HG03575 (cell line): ENCODE measurements at regions not wholly inside any gene's neighbourhood (a gene's known extent, or its start where the extent isn't known, plus 50 kb on each side); places are given as distances from the start of the nearest gene placed in this dataset.

ENCODE experiments used
- ATAC-seq: cut with Tn5 transposase; IDR thresholded peaks from one replicate; pipeline ENCODE4 v1.9.1; 2021; ENCODE audit not compliant: unreplicated experiment, insufficient number of reproducible peaks, low FRiP score; ENCODE audit errors: extremely low read depth

DNA sequence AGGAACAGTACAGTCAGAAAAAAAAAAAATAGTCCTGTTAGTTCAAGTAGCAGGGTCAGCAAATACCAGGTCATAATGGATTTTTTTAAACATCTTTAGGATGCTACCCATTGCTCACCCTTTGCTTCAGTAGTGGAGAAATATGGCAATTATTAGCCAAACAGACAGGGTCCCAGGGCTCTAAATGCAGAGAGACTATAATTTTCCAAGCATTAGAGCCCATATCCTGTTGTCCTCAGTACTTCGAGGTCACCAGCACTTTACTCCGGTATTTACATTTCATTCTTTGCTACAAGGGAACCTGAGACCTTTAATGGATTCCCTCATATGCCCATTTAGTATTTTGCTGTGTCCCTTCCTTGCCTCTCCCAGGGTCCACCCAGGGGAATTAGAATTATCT is 1562.9 kb upstream of the TENM3 start:
- ATAC-seq: no peak

DNA sequence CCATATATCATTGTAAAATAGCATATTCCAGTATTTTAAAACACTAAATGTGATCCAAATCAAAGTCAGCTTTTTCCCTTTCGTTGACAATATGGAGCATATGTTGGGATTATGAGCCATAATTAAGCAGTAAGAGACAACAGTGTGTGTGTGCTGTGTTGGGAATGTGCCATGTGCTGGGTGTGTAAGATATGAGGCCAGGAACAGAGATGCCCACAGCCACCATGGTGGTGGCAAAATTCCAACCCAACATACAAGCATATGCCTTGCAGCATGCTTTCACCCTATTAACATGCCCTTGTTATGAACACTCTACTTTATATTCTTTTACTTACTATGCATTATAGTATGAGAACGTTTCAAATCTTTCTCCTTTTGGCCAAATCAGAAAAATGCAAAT is 1560.4 kb upstream of the TENM3 start:
- no peak for ATAC-seq

DNA sequence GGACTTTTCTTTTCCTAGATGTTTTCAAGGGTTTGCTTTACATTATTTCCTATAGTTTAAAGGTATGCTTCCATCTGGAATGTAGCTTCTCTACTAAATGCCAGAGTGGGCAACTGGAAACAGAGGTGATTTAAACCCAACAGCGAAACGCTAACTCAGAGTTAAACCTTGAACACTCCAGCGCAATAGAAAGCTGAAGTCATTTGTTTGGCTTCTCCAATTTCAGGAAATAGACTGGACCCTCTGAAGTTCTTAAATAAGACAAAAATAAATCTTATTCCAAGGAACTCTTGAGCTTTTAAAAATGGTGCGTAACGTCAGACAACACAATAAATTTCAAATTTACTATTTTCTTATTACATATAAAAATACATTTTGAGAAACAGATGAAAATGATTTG is 1560.0 kb upstream of the TENM3 start:
- ATAC-seq: no peak

DNA sequence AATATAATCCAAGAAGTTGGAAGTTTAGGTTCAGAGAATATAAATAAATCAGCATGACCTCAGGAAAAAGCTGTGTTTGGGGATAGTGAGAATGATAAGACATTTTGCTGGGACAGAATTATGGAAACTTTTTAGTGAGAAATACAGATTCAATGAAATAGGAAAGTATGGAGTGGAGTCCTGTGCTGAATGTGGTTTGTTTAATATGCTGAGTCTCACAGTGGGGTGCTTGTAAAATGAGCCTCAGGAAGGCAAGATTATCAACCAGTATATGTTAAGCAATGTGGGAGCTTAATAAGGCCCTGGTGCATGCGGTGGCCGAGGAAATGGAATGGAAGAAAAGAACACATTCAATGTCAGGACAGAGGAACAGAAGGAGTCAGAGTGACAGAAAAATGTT is 1554.7 kb upstream of the TENM3 start:
- ATAC-seq: no peak

DNA sequence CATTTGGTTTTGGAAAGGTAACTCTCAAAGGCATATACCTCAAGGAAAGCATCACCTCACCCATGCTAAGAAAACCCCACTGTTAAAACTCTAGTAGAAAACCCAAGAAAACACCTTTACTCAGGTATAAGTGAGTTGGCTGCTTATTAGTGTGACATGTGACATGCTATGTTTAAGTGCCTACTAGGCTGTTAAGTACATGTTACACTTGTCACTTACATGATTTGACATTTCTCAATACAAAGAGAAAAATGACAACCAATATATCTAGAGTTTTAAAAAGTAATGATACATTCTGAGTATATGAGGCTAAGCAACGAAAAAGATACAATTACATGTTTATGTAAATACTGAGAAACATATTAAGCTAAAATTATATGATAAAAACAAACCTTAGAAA is 1548.3 kb upstream of the TENM3 start:
- ATAC-seq: no peak

DNA sequence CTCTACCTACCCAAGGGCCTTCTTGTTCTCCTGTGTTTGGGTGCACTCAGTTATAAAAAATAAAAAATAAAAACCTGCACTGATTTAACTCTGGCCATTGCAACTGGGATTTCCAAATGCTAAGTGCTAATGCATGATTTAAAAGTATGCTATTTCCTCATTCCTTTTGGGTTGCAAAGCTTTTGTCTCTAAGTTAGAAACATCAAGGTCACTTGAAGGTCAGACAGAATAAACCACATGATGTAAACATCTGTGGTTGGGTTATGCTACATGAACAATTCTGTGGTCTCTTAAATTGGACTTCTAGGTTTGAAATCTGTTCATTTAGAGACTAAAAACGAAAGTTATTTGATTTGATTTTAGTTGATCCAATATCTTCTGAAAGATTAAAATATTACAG is 1547.4 kb upstream of the TENM3 start:
- ATAC-seq: no peak

DNA sequence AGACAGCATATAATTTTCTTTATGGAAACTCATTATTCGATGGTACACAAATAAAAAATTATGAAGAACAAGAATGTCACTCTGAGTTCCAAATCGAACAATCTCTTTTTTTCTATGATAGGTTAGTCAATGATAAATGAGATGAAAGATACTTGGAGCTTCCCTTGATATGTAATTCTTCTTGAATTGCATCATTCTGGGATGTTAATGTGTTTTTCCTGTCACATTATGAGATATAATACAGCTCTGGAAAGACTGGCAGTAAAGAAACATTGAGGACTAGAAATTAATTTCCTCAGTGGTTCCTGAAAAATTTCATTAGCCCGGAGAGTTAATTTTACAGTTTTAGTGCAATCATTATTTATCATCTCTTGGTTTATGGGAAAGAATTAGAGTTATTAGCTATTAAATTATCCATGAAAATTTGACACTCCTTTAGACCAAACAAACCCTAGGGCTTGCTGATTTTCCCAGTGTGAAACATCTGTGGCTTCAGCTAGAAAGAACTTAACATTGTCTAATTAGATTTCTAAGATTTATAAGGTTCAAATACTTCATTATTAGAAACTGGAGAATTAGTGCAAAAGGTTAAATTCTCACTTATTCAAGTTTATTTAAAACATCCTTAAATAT is 1546.6 kb upstream of the TENM3 start:
- ATAC-seq: no peak

DNA sequence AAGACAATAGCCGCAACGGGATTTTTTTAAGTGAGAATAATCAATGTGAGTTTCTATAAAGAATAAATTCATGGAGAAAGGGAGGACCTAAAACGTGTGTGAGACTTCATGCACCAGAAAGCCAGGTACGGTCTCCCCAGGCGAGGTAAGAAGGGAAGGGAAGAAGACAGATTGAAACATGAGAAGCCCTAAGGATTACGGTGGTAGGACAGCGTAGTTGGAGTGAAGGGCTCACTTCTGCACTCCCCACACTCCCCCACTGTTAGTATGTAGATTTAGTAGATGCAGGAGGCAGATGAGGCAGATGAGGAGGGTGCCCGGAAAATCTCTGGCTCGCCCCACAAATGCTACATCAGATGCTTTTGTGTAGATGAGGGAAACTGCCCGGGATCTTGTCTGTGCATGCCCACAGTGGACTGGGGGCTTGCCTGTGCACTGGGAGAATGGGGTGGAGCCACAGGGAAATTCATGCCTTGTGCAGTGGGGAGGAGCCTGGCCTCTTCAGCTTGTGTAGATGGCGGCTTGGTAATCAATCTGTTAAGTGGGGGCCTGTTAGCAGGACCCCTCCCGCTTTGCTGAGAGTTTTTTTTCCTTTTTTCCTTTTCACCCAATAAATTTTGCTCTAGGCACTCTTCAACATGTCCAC is 1544.5 kb upstream of the TENM3 start:
- ATAC-seq: no peak

DNA sequence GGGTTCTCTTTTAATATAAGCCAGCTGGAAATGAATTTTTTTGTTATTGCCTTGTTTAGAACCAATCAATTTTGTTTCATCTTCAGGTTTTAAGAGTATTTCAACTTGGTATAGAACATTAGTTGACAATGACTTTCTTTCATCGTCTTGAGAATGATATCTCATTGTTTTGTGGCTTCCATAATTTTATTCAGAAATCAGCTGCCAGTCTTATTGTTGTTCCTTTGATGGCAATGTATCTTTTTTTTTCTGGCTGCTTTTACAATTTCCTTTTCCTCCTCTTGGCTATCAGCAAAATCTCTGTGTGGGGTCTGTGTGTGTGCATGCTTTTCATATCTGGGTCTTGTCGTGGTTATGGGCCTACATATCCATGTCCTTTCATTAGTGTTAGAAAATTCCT is 1536.4 kb upstream of the TENM3 start:
- no peak for ATAC-seq

DNA sequence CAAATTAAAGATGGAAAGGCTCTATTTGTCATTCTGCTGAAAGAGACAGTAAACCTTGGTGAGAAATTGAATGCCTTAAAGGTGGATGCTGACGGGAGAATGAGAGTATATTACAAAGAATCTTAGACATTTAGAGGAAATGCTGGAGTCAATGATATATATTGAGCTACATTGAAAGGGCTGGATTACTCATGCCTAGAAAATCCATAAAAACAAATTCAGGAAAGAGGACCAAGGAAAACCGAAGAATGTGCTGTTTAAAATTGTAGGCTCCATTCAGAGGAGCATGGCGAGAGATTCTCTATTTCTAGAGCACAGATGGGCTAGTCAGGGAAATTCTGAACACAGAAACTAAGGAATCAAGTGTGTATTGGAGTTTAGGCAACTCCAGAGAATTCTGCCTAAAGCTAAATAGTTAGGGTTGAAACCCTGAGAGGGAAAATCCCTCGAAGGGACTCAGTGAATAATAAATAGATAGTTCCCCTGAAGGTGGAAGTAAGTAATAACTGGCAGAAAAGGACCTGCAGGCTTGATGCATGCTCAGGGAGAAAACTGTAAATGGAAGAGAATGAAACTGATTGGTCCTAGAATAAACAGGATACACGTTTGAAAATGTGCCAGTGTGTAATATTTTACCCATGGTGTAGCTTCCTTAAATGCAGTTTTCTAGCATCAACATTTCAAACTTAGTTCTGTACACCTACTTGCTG is 1532.4 kb upstream of the TENM3 start:
- ATAC-seq: no peak

DNA sequence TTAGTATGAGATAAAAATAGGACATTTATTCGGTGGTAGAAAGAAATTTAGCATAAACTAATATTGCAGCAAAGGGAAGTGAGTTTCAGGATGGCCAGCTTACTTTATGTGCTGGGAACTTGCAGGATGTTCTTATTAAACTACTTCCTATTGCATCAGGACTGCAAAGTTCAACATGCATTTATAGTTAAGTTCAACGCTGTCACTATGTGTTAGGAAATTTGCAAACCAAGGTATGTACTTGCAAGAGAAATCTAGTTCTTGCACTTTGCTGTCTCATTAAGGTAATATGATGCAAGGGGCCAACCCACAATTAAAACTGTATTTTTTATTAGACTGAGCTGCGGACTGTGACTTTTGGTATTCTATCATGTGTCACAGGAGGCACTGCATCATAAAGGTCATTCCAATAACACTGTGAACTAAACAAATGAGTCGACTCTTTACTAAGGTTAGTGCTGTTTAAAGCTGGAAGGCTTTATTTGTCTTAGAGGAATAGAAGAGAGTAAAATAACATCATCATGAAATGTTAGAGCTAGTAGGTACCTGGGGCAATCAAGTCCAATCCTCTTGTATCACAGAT is 1525.7 kb upstream of the TENM3 start:
- no peak for ATAC-seq

DNA sequence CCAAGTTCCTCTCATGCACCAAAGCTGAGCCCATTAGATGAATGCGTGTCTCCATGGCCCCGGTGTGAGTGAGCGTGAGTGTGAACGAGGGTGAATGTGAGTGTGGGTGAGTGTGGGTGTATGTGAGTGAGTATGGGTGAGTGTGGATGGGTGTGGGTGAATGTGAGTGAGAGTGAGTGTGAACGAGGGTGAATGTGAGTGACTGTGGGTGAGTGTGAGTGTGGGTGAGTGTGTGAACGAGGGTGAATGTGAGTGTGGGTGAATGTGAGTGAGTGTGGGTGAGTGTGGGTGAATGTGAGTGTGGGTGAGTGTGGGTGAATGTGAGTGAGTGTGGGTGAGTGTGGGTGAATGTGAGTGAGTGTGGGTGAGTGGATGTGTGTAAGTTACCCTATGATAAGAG is 1521.8 kb upstream of the TENM3 start:
- no peak for ATAC-seq

DNA sequence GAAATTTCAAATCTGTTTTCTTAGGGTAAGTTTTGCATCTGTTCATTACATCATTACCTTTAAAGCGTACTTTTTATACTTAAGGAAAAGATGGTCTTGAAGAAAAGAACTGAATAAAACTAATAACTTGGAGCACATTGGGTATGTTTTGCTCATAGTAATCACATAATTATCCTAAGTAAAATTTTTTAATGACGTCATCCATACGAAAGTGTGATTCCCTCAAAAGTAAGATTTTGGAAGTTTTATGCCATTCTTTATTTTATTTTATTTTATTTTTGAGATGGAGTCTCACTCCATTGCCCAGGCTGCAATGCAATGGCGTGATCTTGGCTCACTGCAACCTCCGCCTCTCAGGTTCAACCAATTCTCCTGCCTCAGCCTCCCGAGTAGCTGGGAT is 1516.6 kb upstream of the TENM3 start:
- no peak for ATAC-seq

DNA sequence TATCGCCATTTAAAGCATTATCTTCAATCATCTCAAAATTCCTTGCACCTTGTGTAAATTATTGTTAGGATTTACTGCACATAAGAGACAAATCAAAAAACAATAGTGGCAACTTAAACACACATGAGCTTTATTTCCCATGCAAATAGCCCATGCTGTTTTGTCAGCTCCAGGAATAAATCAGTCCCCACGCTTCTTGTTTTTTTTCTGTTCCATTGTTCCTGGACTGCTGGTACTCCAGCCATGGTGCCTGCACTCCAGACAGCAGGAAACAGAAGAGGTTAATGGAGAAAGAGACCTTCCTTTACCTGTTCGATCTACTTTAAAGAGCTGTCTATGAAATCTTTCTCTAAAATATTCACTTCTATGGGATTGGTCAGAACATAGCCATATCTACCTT is 1515.7 kb upstream of the TENM3 start:
- ATAC-seq: no peak

DNA sequence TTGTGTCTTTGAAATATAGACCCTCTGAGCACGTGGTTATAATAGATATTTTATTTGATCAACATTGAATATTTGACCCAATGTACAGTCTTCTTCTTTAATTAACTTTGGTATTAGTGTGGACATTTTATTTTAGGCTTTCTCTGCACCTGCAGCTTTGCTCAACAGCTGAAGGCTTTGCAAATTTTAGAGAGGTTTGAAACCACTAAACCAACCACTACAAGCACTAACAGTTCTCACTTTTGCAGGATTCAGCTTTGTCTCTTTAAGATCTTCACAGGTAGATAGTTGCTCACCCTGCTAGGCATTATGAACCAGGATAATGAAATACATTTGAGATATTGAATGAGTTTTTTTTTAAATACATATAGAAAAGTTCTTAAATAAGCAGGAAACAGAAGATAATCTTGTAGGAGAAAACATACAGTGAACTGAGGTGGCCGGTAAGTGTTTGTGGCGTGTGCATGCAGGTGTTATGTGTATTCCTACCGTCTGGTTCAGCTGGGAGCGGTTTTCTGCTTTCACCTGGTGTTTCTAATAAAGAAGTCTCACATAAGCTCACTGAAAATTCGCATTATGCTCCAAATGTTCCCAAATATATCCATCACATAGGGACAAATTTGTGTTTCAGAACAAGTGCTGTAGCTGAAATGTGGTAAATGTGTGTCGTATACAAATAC is 1508.3 kb upstream of the TENM3 start:
- ATAC-seq: no peak

DNA sequence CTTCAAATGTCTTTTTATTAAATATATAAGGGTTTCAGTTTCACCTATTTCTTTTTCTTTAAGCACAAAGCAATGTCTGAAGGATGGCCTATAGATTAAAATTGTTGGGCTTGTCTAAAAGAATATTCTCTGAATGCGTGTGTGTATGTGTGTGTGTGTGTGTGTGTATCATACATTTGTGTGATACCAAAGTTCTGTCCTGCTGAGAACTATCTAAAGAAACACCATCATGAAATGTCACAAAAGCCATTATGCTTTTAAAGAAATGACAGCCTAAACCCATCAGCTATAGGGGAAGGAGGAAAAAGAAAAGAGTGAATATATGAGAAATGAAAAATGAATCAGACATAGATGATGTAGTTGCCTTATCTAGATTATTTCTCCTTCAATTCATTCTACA is 1501.5 kb upstream of the TENM3 start:
- ATAC-seq: no peak

DNA sequence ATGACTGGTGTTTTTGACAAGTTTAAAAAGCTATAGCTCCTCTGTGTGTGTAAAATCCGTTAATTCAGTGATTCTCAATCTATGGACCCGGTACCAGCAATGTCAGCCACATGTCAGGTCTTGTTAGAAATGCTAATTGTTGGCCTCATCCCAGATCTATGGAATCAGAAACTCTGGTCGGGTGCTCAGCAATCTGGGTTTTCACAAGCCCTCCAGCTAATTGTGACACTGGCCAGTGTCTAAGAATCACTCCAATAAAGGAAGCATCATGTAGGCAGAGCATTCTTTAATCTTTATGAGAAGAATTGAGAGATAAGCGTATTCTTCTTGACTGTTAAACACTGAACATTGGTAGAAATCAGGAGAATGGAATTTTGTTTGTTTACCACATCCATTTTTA is 1498.2 kb upstream of the TENM3 start:
- no peak for ATAC-seq

DNA sequence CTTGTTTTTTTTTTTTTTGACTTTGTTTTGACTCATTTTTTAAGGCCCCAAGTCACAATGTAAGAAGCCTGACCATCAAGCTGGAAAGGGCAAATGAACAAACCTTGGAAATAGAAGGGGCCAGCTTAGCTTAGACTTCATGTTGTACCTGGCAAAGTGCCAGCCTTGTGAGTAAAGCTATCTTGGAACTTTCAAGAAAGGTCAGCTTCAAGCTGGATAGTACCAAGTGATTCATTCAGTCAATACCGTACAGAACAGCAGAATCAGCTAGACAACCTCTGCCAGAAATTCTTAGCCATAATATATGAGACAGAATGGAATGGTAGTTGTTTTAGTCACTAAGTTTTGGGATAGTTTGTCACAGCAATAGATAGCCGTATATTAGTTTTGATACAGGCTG is 1492.2 kb upstream of the TENM3 start:
- ATAC-seq: no peak

DNA sequence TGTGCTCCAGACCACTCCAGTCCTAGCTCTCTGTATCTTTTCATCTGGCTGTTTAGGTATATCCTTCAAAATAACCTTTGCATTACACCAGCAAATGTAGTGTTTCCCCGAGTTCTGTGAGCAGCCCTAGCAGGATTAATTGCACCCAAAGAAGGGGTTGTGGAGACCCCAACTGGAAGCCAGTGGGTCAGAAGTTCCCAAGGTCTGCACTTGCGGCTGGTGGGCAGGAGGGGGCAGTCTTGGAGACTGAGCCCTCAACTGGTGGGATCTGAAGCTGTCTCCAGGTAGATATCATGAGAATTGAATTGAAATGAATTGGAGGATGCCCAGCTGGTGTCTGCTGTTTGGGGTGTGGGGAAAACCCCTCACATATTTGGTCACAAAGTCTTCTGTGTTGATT is 1485.3 kb upstream of the TENM3 start:
- ATAC-seq: no peak

DNA sequence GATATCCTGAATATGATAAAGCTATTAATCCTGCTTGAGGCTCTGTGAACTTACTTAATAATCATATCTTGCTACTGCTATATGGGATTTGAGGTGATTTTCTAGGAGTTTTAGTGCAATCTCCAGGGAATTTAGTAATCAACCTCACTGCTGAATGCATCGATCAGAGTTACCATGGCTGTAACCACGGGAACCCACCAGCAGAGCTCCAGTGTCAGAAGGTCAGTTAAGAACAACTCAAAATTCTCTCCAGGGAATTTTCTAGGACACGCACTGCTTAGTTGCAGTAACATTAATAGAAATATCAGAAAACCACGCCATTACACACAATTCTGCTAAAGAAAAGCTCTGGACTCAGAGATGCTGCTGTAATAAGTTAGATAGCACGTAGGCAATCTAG is 1477.2 kb upstream of the TENM3 start:
- ATAC-seq: no peak
